HepG2 (cell line): ENCODE measurements at regions not wholly inside any gene's neighbourhood (a gene's known extent, or its start where the extent isn't known, plus 50 kb on each side); places are given as distances from the start of the nearest gene placed in this dataset.

ENCODE experiments used
- ATAC-seq: fragments of 200-7000 bp; cut with Tn5 transposase; 3 replicates; pipeline ENCODE4 v1.9.1; 2020; ENCODE audit warnings: mild to moderate bottlenecking, moderate library complexity
- BruUV-seq: library from RNA; stranded (reverse); fragments of 400-500 nt; replicated peaks from 2 replicates; lab custom pipeline; 2021; lab: Mats Ljungman, UMichigan
- CTCF ChIA-PET: fragments of 300-600 bp; formaldehyde crosslinking; extraction: SDS; loops from one replicate; lab custom pipeline; 2021; ENCODE audit warnings: low total read pairs, inconsistent platforms, low intra/inter-chr PET ratio; lab: Yijun Ruan, JAX
- POLR2A ChIA-PET: fragments of 350-600 bp; sonication (Branson Sonifier 250); formaldehyde crosslinking; loops from one replicate; lab custom pipeline; 2020; ENCODE audit warnings: antibody characterized with exemption, inconsistent platforms; lab: Yijun Ruan, JAX
- DNase-seq: peaks from one replicate; pipeline ENCODE4 v3.0.0-alpha.2; 2015; ENCODE audit warnings: low spot score
- FAIRE-seq: peaks from 3 replicates; lab custom pipeline; 2011; peaks lifted over from hg19 to GRCh38; lab: Jason Lieb, UNC
- H2AFZ ChIP-seq: one replicate; pipeline ENCODE4 v1.6.1; 2011; ENCODE audit warnings: low read length, inconsistent platforms
- H3K27ac ChIP-seq: fragments of 300-600 bp; 3 replicates; pipeline ENCODE4 v1.8.0; 2011; ENCODE audit warnings: mixed run types, mild to moderate bottlenecking, mixed read lengths, low read length, inconsistent platforms; ENCODE audit not compliant: insufficient read depth; ENCODE audit errors: extremely low read length
- H3K27me3 ChIP-seq, 2 experiments: fragments of 200-600 bp in 1 of 2; 2 replicates in 1 of 2; 3 replicates in 1 of 2; pipeline versions ENCODE4 v1.6.0 to v1.8.0; 2011; ENCODE audit warnings: low read length in 2 of 2, mild to moderate bottlenecking in 2 of 2, moderate library complexity in 2 of 2, inconsistent platforms in 1 of 2; ENCODE audit not compliant: insufficient read depth in 2 of 2, control insufficient read depth in 1 of 2
- H3K36me3 ChIP-seq, 2 experiments: fragments of 200-600 bp in 1 of 2; replicated peaks in 1 of 2; 2 replicates in 1 of 2; 3 replicates in 1 of 2; pipeline versions ENCODE4 v1.5.1 to v1.8.0; 2011; ENCODE audit warnings: low read length in 2 of 2, inconsistent platforms in 1 of 2; ENCODE audit not compliant: insufficient read depth in 2 of 2, control insufficient read depth in 1 of 2
- H3K4me1 ChIP-seq: 2 replicates; pipeline ENCODE4 v1.5.1; 2012; ENCODE audit warnings: low read length, inconsistent platforms; ENCODE audit not compliant: insufficient read depth
- H3K4me2 ChIP-seq: 2 replicates; pipeline ENCODE4 v1.6.0; 2011; ENCODE audit warnings: low read depth, low read length, inconsistent platforms
- H3K4me3 ChIP-seq, 3 experiments: fragments of 200-600 bp in 1 of 3; sonication (generic), shearing (Covaris generic) in 1 of 3; replicated peaks in 1 of 3; 2 replicates each; pipeline ENCODE4 v1.5.1; 2011 to 2016; ENCODE audit warnings: low read length in 3 of 3, inconsistent platforms in 2 of 3, low read depth in 2 of 3, mild to moderate bottlenecking in 2 of 3, control low read depth in 1 of 3, mixed read lengths in 1 of 3; ENCODE audit not compliant: insufficient read depth in 1 of 3
- H3K79me2 ChIP-seq: one replicate; pipeline ENCODE4 v1.6.1; 2011; ENCODE audit warnings: low read length, inconsistent platforms; ENCODE audit not compliant: insufficient read depth
- H3K9ac ChIP-seq: 2 replicates; pipeline ENCODE4 v1.6.0; 2011; ENCODE audit warnings: mild to moderate bottlenecking, low read depth, low read length, inconsistent platforms; ENCODE audit not compliant: insufficient read depth
- H3K9me3 ChIP-seq: 2 replicates; pipeline ENCODE4 v1.5.1; 2012; ENCODE audit warnings: mild to moderate bottlenecking, low read length
- H4K20me1 ChIP-seq: 2 replicates; pipeline ENCODE4 v1.6.0; 2011; ENCODE audit warnings: inconsistent platforms, mild to moderate bottlenecking, low read length, moderate library complexity; ENCODE audit not compliant: insufficient read depth
- DNMT1 ChIP-seq: sonication (generic); formaldehyde crosslinking; IDR thresholded peaks from 2 replicates; pipeline ENCODE4 v1.5.1; 2020; ENCODE audit warnings: mild to moderate bottlenecking, missing genetic modification reagents
- ETV5 ChIP-seq: IDR thresholded peaks from 2 replicates; pipeline ENCODE4 v1.6.1; 2018; ENCODE audit warnings: missing biosample characterization, missing genetic modification reagents, inconsistent platforms, borderline replicate concordance
- GABPB1 ChIP-seq: IDR thresholded peaks from 2 replicates; pipeline ENCODE4 v1.6.1; 2016; ENCODE audit warnings: mild to moderate bottlenecking, missing genetic modification reagents, moderate library complexity, missing compliant biosample characterization
- HES4 ChIP-seq: sonication (generic); formaldehyde crosslinking; IDR thresholded peaks from 2 replicates; pipeline ENCODE4 v1.9.0; 2021; ENCODE audit warnings: mild to moderate bottlenecking, missing genetic modification reagents, borderline replicate concordance
- JUN ChIP-seq: sonication (generic); formaldehyde crosslinking; IDR thresholded peaks from 2 replicates; pipeline ENCODE4 v1.4.0; 2020; ENCODE audit warnings: mild to moderate bottlenecking, missing genetic modification reagents
- ONECUT2 ChIP-seq: sonication (generic); formaldehyde crosslinking; IDR thresholded peaks from 2 replicates; pipeline ENCODE4 v1.4.0; 2020; ENCODE audit warnings: missing genetic modification reagents
- ZKSCAN1 ChIP-seq: fragments of 150-350 bp; IDR thresholded peaks from 2 replicates; pipeline ENCODE4 v1.6.1; 2014; ENCODE audit warnings: low read length
- ZNF841 ChIP-seq: sonication (generic); formaldehyde crosslinking; IDR thresholded peaks from 2 replicates; pipeline ENCODE4 v1.8.1; 2023; ENCODE audit warnings: missing genetic modification reagents, borderline replicate concordance
- ZSCAN29 ChIP-seq: sonication (generic); formaldehyde crosslinking; conservative IDR thresholded peaks from 2 replicates; pipeline ENCODE4 v1.4.0; 2020; ENCODE audit warnings: mild to moderate bottlenecking, missing genetic modification reagents
- WGBS: methylation state at CpG from one replicate; pipeline ENCODE4 v1.1.6; 2017; ENCODE audit warnings: low lambda C conversion rate; 5-methylcytosine and 5-hydroxymethylcytosine counted together
- in situ Hi-C: cut with HindIII; loops from 2 replicates; pipeline ENCODE4 v1.10.0; 2017; ENCODE audit warnings: low pct_unique_long_range_greater_than_20kb; ENCODE audit not compliant: extremely low pct_ligation_motif_present
- intact Hi-C: fragments of 100-400 bp; cut with micrococcal nuclease; formaldehyde crosslinking; loops from one replicate; pipeline ENCODE4 v1.10.0; 2022; ENCODE audit not compliant: unreplicated experiment
- TF ChIP-seq, protein P1 (sequence below): sonication (generic); formaldehyde crosslinking; IDR thresholded peaks from 2 replicates; pipeline ENCODE4 v1.4.0; 2020; ENCODE audit warnings: mild to moderate bottlenecking, missing genetic modification reagents
- TF ChIP-seq, protein P2 (sequence below): sonication (generic); formaldehyde crosslinking; IDR thresholded peaks from 2 replicates; pipeline ENCODE4 v1.5.1; 2020; ENCODE audit warnings: missing genetic modification reagents, mild to moderate bottlenecking, borderline replicate concordance

DNA sequence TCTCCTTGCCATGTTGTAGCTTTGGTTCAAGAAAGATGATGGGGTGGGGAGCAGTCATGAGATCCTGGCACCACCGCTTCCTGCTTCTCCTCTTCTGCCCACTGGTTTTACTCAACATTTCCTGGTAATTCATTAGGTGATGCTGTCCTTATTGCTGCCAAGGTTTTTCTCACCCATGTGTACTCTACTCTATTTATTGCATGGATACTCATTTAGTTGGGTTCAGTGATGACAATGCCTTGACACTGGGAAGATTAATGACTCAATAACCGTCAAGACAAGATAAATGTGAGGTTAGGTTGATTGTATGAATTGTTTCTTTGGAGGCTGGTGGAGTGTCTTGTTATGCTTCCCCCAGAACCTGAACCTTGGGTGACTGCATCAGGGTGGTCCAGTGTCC is 484.2 kb downstream of the SIPA1L2 start:
- H3K27ac ChIP-seq: no peak overlapping the region
- 17% methylated on average over 2 of the region's 2 CpGs for WGBS
- in situ Hi-C loops: no loop called here
- no peak overlapping the region for H3K4me3 ChIP-seq
- H3K27me3 ChIP-seq: 0 out of 5 replicates have a peak, but pooled peaks cover 0 to 1% of the 10 kb centered on the region in 2 experiments
- H3K79me2 ChIP-seq: no peaks in the 10 kb centered on the region
- no TSS peak for BruUV-seq
- no peak for FAIRE-seq
- ATAC-seq: no peak
- no peak overlapping the region for H3K9ac ChIP-seq
- H3K36me3 ChIP-seq: no peaks in the 10 kb centered on the region
- H2AFZ ChIP-seq: no peak overlapping the region
- H3K9me3 ChIP-seq: no peaks in the 10 kb centered on the region
- ChIA-PET POLR2A (no interaction called here), CTCF (no interaction called here)
- no peaks in the 10 kb centered on the region for H4K20me1 ChIP-seq
- intact Hi-C loops: no loop called here
- no peaks in the 10 kb centered on the region for H3K4me1 ChIP-seq
- no peak for DNase-seq
- TF ChIP-seq JUN (CRISPR knock-in tag) (no peak), ETV5 (CRISPR knock-in tag) (no peak)
- H3K4me2 ChIP-seq: no peak overlapping the region

DNA sequence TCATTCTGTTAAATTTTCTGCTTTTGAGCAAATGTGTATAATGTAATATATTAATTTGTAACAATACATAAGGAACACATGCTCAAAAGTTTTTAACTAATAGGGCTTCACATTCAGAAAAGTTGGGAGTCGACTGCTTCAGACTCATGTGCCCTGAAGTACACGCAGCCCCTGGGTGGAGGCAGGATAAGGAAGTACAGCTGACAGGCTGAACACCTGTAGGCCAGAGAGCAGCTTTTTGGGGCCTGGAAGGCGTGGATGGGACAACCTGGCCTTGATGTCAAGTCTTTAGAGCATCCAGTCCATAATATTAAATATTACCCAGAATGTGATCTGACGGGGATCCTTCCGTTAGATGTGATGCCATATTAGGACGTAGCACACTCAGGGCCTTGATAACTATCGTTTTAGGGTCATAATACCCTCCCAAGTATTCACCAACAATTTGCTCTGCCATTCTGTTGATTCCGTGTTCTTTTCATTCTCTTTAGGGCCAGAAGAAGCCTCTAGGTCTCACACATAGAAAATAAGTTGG is 485.2 kb downstream of the SIPA1L2 start:
- POLR2A ChIA-PET: no interaction called here
- H3K4me2 ChIP-seq: no peak overlapping the region
- no peak overlapping the region for H3K27ac ChIP-seq
- FAIRE-seq (no peak), ATAC-seq (no peak), DNase-seq (no peak)
- no peak overlapping the region for H2AFZ ChIP-seq
- 0 out of 5 replicates have a peak, but pooled peaks cover 0 to 1% of the 10 kb centered on the region in 2 experiments for H3K27me3 ChIP-seq
- H3K36me3 ChIP-seq: no peaks in the 10 kb centered on the region
- H3K4me1 ChIP-seq: no peaks in the 10 kb centered on the region
- CTCF ChIA-PET: no interaction called here
- no TSS peak for BruUV-seq
- H3K4me3 ChIP-seq: no peak overlapping the region
- no peak overlapping the region for H3K9ac ChIP-seq
- no peaks in the 10 kb centered on the region for H3K9me3 ChIP-seq
- no peaks in the 10 kb centered on the region for H4K20me1 ChIP-seq
- no peaks in the 10 kb centered on the region for H3K79me2 ChIP-seq
- in situ Hi-C loops (no loop called here), intact Hi-C loops (no loop called here)
- TF ChIP-seq, protein P1, sequence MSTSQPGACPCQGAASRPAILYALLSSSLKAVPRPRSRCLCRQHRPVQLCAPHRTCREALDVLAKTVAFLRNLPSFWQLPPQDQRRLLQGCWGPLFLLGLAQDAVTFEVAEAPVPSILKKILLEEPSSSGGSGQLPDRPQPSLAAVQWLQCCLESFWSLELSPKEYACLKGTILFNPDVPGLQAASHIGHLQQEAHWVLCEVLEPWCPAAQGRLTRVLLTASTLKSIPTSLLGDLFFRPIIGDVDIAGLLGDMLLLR (CRISPR knock-in tag): no peak
- TF ChIP-seq, protein P2, sequence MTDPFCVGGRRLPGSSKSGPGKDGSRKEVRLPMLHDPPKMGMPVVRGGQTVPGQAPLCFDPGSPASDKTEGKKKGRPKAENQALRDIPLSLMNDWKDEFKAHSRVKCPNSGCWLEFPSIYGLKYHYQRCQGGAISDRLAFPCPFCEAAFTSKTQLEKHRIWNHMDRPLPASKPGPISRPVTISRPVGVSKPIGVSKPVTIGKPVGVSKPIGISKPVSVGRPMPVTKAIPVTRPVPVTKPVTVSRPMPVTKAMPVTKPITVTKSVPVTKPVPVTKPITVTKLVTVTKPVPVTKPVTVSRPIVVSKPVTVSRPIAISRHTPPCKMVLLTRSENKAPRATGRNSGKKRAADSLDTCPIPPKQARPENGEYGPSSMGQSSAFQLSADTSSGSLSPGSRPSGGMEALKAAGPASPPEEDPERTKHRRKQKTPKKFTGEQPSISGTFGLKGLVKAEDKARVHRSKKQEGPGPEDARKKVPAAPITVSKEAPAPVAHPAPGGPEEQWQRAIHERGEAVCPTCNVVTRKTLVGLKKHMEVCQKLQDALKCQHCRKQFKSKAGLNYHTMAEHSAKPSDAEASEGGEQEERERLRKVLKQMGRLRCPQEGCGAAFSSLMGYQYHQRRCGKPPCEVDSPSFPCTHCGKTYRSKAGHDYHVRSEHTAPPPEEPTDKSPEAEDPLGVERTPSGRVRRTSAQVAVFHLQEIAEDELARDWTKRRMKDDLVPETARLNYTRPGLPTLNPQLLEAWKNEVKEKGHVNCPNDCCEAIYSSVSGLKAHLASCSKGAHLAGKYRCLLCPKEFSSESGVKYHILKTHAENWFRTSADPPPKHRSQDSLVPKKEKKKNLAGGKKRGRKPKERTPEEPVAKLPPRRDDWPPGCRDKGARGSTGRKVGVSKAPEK: no peak
- no peak for TF ChIP-seq HES4 (CRISPR knock-in tag)
- TF ChIP-seq GABPB1: no peak
- no peak for TF ChIP-seq ZSCAN29 (CRISPR knock-in tag)
- no peak for TF ChIP-seq ZKSCAN1
- no peak for TF ChIP-seq ONECUT2 (CRISPR knock-in tag)
- no peak for TF ChIP-seq ZNF841
- no peak for TF ChIP-seq DNMT1 (CRISPR knock-in tag)
- 32% methylated on average over 4 of the region's 8 CpGs for WGBS
